Left lobe of liver (tissue), 2 donors: ENCODE measurements at regions not wholly inside any gene's neighbourhood (a gene's known extent, or its start where the extent isn't known, plus 50 kb on each side); places are given as distances from the start of the nearest gene placed in this dataset.

Experiments used
- ATAC-seq: fragments of 200-7000 bp; cut with Tn5 transposase; one replicate; pipeline ENCODE4 v1.9.1; 2020; ENCODE audit warnings: mild to moderate bottlenecking, moderate library complexity
- DNase-seq: peaks from one replicate; pipeline ENCODE4 v3.0.0-alpha.2; 2020; ENCODE audit warnings: low spot score
- donor health status: DM: no; HTN: no; CAD: no; lungs with moderate emphysema.
- donor health status: DM: no; HTN: yes; CAD: no.

DNA sequence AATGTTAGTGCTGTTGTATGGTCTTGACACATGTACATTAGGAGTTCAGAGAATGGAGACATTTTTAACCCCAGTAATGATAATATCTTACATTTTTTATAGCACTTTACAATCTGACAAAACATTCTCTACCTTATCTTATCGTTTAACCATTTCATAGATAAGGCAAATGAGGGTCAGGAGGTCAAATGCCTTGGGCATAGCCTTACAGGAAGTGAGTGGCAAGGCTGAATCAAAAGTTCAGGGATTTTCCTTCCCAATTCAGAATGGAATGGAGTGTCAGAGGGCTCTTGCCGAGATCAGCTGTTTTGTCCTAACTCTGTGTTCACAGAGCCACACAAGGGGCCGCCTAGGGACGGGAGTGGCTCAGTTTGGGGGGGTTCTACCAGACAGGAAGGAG, 57.6 kb upstream of the AK4 start:
- ATAC-seq (no peak), DNase-seq (no peak)

DNA sequence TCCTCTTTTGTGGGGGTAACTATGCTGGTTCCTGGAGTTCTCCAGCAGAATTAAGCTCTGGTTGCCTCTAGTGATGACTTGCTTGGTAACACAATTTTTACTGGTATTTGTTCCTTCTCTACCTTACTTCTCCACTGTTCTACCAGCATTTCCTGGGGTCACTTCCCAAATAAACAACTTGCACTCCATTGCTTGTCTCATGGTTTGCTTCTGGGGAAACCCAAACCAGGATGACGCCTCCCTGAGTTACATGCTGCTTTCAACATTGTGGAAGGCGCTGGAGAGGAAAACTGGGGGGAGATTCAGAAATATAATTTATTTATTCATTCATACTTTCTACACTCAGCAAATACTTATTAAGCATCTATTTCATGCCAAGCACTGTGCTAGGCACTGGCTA, 55.3 kb upstream of the AK4 start:
- ATAC-seq (no peak), DNase-seq (no peak)

DNA sequence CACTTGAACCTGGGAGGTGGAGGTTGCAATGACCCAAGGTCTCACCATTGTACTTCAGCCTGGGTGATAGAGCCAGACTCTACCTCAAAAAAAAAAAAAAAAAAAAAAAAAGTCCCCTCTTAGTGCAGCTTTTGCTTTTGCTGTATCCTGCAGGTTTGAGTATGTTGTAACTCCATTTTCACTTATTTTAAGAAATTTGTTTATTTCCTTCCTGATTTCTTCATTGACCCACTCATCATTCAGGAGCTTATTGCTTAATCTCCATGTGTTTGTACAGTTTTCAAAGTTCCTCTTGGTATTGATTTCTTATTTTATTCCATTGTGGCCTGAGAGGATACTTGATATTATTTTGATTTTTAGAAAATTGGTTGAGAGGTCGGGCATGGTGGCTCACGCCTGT, 50.9 kb upstream of the AK4 start:
- no peak for DNase-seq
- no peak for ATAC-seq
